DMS114 treated with DMSO at 0.1 percent for 48 hours (cell line): ENCODE measurements at regions not wholly inside any gene's neighbourhood (a gene's known extent, or its start where the extent isn't known, plus 50 kb on each side); places are given as distances from the start of the nearest gene placed in this dataset.
"Not testable (repeated sequence)": the region's sequence is repeated elsewhere in the genome, so short reads cannot be mapped to it uniquely, and the experiment has no call there.

Source experiments
- DNase-seq: peaks from one replicate; lab custom pipeline; 2025; ENCODE audit not compliant: unreplicated experiment; lab: John Stamatoyannopoulos, UW

GRCh38 chr18:42378854-42379253 is 423.8 kb downstream of the PIK3C3 start:
- not testable (repeated sequence) for DNase-seq

DNA sequence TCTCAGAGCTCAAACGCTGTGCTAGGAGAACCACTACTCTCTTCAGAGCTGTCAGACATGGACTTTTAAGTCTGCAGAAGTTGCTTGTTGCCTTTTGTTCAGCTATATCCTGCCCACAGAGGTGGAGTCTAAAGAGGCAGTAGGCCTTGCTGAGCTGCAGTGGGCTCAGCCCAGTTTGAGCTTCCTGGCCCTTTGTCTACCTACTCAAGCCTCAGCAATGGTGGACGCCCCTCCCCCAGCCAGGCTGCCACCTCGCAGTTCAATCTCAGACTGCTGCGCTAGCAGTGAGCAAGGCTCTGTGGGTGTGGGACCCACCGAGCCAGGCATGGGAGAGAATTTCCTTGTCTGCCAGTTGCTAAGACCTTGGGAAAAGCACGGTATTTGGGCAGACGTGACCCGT is 426.2 kb downstream of the PIK3C3 start:
- DNase-seq: not testable (repeated sequence)

GRCh38 chr18:42392416-42392815 is 437.4 kb downstream of the PIK3C3 start:
- DNase-seq: no peak

DNA sequence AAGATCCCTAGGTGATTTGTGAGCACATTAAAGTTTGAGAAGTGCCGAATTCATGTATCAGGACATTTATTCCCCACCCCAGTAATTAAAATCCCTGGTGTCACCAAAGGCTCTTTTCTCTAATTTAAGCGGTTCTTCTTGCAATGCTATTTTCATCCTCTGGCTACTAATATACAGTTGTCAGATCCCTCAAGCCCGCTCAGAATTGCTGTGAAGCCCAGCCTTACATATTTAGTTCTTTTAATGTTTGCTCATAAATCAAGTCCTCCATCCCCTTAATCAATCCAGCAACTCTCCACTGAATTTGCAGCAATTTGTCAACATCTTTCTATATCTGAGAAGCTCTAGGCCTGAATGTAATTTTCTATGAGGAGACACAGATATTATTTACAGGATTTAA is 437.9 kb downstream of the PIK3C3 start:
- DNase-seq: no peak

- no peak for DNase-seq
These were observed 439.2 kb downstream of the PIK3C3 start for GRCh38 chr18:42394238-42394637.

DNA sequence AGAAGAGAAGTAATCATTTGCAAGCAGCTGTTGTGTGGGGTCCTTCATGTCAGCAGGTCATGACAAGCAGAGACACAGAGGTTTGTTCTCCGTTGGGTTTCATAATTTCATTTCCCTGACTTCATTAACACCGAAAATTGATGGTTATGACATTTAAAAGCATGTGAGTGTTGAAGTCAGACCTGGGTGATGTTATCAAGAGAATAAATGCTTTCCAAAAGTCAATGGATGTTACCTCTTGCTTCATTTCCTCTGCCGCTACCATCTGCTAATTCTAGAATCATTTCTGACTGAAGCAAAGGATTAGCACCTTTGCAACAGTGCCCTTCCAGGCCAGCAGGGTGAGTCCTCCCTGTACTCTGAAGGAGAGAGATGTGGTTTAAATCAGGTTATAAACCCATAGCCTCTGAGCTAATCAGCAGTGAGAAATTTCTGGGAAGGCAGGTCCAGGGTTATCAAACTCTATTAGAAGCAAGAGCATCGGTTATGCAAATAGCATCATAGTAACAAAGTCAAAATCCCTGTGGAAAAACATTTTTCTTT is 446.2 kb downstream of the PIK3C3 start:
- no peak for DNase-seq

GRCh38 chr18:42404151-42404550 is 449.1 kb downstream of the PIK3C3 start:
- DNase-seq: no peak

DNA sequence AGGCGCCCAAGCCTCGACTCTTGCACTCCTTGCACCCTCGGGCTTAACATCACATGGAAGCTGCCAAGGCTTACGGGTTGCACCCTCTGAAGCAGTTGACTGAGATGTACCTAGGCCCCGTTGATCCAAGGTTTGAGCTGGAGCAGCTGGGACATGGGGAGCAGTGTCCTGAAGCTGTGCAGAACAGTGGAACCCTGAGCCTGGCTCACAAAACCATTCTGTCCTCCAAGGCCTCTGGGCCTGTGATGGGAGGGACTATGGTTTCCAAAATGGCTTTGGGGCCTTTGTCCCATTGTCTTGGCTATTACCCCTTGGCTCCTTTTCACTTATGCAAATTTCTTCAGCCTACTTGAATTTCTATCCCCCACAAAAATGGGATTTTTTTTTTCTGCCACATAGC is 454.0 kb downstream of the PIK3C3 start:
- no peak for DNase-seq

DNA sequence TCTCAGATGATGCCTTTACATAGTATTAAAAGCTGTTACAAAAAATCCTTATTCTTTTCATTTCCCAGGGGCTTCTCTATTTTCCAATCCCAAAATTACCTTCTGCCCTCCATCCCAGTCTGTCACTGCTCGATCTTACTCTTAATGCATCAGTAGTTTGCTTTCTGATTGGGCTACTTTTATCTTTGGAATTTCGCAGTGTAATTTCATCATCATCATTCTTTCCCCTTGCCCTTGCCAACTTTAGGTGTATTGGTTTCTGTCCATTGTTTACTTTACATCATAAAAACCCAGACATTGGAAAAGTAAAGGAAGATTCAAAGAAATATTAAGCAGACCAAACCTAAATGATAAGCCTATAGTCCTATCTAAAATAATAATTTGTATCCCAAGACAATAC is 457.2 kb downstream of the PIK3C3 start:
- DNase-seq: no peak

DNA sequence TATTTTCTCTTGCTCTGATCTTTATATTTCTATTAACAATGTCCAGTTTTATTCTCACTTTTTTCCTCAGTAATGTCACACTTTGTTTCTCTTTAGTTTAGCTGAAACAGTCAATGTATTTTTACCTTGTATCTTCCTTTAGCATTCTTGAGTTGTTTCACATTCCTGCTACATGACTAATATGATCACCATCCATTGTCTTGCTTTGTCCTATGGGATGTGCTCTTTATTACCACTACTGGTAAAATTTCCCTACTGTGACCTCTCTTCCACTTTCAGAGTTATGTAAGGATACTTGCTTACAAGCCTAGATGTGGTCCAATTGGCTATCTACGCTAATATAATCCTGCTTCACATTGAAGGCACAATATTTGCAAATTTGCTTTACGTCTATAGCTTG is 457.9 kb downstream of the PIK3C3 start:
- no peak for DNase-seq

- no peak for DNase-seq
These were observed 458.8 kb downstream of the PIK3C3 start for GRCh38 chr18:42413870-42414269.

DNA sequence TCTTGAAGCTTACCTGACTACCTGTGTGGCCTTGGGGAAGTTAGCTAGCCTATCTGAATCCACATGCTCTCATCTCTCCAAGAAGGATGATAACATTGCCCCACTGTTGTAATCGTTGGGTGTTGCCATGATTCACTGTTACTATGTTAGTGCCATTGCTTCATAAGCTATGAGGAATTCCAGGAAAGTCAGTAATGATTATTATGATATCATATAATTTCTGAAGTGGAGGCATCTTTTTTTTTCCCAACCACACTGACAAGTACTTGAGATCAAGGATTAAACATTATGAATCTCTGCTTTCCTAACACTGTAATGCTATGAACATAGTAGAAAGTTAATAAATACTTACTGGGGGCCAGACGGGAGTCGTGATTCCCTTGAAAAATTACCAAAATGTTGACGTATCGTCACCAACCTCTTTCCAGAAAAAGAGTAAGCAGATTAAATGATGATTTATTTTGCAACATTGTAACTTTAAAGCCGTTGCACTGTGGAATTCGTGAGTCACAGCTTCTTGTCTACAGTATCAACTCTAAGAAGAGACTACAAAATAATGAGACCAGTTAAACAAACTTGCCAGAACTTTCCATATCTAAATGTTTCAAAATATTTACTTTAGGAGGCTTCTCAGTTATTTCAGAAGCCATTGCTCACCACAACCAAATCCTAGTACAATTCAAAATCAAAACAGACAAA is 459.9 kb downstream of the PIK3C3 start:
- DNase-seq: no peak

DNA sequence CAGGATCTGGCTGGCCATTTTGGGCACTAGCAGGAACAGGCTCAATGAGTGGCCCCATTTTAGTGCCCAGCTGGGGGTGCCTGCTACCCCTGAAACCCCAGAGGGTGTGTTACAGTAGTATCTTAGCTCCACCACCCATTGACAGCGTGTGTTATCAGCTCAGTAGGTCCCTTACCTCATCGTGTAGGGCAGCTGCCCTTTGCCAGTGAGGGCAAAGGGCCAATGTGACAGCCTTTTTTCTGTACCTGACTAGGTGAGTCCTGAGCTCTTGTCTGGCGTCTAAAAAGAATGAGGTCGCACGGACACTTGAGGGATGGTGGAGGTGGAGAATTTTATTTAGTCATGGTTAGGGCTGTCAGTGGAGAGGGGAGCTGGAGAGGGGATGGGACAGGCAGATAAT is 462.2 kb downstream of the PIK3C3 start:
- DNase-seq: no peak

GRCh38 chr18:42418121-42418520 is 463.1 kb downstream of the PIK3C3 start:
- no peak for DNase-seq

DNA sequence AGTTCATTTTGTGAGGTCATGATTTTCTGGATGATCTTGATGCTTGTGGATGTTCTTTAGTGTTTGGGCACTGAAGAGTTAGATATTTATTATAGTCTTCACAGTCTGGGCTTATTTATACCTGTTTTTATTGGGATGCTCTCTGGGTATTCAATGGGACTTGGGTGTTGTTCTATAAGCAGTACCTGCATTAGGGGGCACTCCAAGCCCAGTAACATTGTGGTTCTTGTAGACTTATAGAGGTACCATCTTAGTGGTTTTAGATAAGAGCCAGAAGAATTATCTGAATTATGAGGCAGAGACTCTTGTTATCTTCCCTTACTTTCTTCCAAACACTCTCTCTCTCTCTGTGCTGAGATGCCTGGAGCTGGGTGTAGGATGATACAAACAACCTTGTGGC is 470.0 kb downstream of the PIK3C3 start:
- DNase-seq: no peak

GRCh38 chr18:42426496-42427015 is 471.5 kb downstream of the PIK3C3 start:
- no peak for DNase-seq

GRCh38 chr18:42429196-42429595 is 474.2 kb downstream of the PIK3C3 start:
- DNase-seq: no peak

- no peak for DNase-seq
These were observed 481.3 kb downstream of the PIK3C3 start for GRCh38 chr18:42436222-42436765.

DNA sequence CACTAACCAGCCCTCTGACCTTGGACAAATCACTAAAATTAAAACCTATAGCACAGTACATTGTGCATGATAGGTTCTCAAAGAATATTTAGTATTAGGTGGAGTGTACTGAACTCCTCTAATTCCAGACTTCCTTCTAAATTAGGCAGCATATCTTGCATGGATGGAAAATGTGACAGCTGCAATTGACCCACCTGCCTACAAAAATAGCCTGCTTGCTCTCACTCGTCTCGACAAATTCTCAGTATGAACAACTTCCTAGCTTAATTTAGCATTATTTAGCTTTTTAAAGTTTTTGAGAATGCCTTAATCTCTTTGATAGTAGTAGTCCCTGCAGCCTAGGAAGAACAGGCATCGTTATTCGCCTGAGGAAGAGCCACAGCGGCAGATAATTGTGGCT is 482.0 kb downstream of the PIK3C3 start:
- DNase-seq: no peak

DNA sequence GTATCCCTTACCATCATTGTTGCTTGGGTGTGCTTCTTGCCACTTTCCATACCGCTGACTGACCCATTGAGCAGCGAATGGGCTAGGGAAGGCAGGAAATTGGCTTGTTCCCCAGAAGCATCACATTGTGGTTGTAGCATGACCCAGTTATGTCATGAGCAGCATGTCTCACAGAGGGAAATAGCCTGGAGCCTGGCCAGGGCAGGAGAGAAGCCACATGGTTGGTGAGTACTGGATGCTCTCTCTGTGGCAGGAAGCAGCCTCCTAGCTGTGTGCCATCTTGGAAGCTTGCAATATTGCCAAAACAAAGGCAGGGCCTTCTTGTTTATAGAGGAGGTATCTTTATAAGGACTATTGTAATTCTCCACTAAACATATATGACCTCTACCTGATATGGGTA is 482.6 kb downstream of the PIK3C3 start:
- no peak for DNase-seq

GRCh38 chr18:42442656-42443055 is 487.6 kb downstream of the PIK3C3 start:
- DNase-seq: no peak

- DNase-seq: no peak
These were observed 489.3 kb downstream of the PIK3C3 start for GRCh38 chr18:42444349-42444748.

- DNase-seq: no peak
These were observed 490.3 kb downstream of the PIK3C3 start for GRCh38 chr18:42445359-42445758.
